ENCODE measurements at regions not wholly inside any gene's neighbourhood (a gene's known extent, or its start where the extent isn't known, plus 50 kb on each side); places are given as distances from the start of the nearest gene placed in this dataset.

GRCh38 chr2:71780162-71780561 lies 326.8 kb downstream of the DYSF start:
- TF ChIP-seq SIN3A (IDR thresholded peaks at IDR 0.05; ENCODE audit: borderline replicate concordance, insufficient read depth, low read depth, low read length) (no peak), CTCF (IDR thresholded peaks at IDR 0.05) (no peak), POLR2AphosphoS5 (IDR thresholded peaks at IDR 0.05; ENCODE audit: low read depth, low read length) (no peak)
